SK-N-MC (cell line): ENCODE measurements at regions not wholly inside any gene's neighbourhood (a gene's known extent, or its start where the extent isn't known, plus 50 kb on each side); places are given as distances from the start of the nearest gene placed in this dataset.

ENCODE experiments used
- EZH2 ChIP-seq: fragments of 200-600 bp; sonication (generic); IDR thresholded peaks from one replicate; pipeline ENCODE4 v1.6.1; 2017; ENCODE audit warnings: antibody characterized with exemption
- FOXP2 ChIP-seq: optimal IDR thresholded peaks from 2 replicates; pipeline ENCODE3; 2011; ENCODE audit warnings: mild to moderate bottlenecking, moderate library complexity; ENCODE audit not compliant: insufficient read depth; ENCODE audit errors: extremely low read length, control extremely low read depth
- POLR2AphosphoS5 ChIP-seq: IDR thresholded peaks from 2 replicates; pipeline ENCODE4 v1.6.1; 2012; ENCODE audit warnings: mild to moderate bottlenecking, low read depth, low read length, borderline replicate concordance

- TF ChIP-seq POLR2AphosphoS5 (no peak), FOXP2 (no peak), EZH2 (no peak)
Observed at GRCh38 chr2:126777620-126777978, 121.1 kb upstream of the TEX51 start.
